ENCODE measurements at regions not wholly inside any gene's neighbourhood (a gene's known extent, or its start where the extent isn't known, plus 50 kb on each side); places are given as distances from the start of the nearest gene placed in this dataset.

- no peaks in the 10 kb centered on the region for H4K20me1 ChIP-seq (ENCODE audit: insufficient read depth, low read length, poor library complexity, severe bottlenecking)
- H3K79me2 ChIP-seq (ENCODE audit: insufficient read depth, low read length): no peaks in the 10 kb centered on the region
- no peak overlapping the region for H3K4me3 ChIP-seq (ENCODE audit: low read length, poor library complexity, severe bottlenecking)
- no peak for TF ChIP-seq EZH2phosphoT487 (IDR thresholded peaks at IDR 0.05; ENCODE audit: borderline replicate concordance)
- TF ChIP-seq CTCF (conservative IDR thresholded peaks at IDR 0.05; ENCODE audit: low read length): no peak
- H3K4me2 ChIP-seq (ENCODE audit: low read depth, low read length, poor library complexity, severe bottlenecking): no peak overlapping the region
- H3K36me3 ChIP-seq (ENCODE audit: insufficient read depth, low read length): no peaks in the 10 kb centered on the region
- H2AFZ ChIP-seq (ENCODE audit: low read length): no peak overlapping the region
- H3K9me2 ChIP-seq (replicated peaks; ENCODE audit: low read depth, low read length): no peaks in the 10 kb centered on the region
- H3K9me3 ChIP-seq (ENCODE audit: insufficient read depth, low read depth, low read length): no peaks in the 10 kb centered on the region
- H3K4me1 ChIP-seq (ENCODE audit: insufficient read depth, low read length, poor library complexity, severe bottlenecking): no peaks in the 10 kb centered on the region
- no peak overlapping the region for H3K9ac ChIP-seq (ENCODE audit: low read depth, low read length, poor library complexity, severe bottlenecking)
- H3K27me3 ChIP-seq (ENCODE audit: insufficient read depth, low read length, poor library complexity, severe bottlenecking): peaks cover 11% of the 10 kb centered on the region
- no peaks in the 10 kb centered on the region for H3F3A ChIP-seq (ENCODE audit: low read depth)
These were observed 142.6 kb downstream of the CARTPT start for GRCh38 chr5:71861682-71862081.

- TF ChIP-seq CTCF (conservative IDR thresholded peaks at IDR 0.05; ENCODE audit: low read length) (no peak), EZH2phosphoT487 (IDR thresholded peaks at IDR 0.05; ENCODE audit: borderline replicate concordance) (no peak)
- Histone ChIP-seq H3K79me2 (ENCODE audit: insufficient read depth, low read length) (no peaks in the 10 kb centered on the region), H3K4me3 (ENCODE audit: low read length, poor library complexity, severe bottlenecking) (no peak overlapping the region)
These were observed 143.0 kb downstream of the CARTPT start for GRCh38 chr5:71862087-71862486.

GRCh38 chr5:71862507-71863060, 143.5 kb downstream of the CARTPT start:
- H3K9ac ChIP-seq (ENCODE audit: low read depth, low read length, poor library complexity, severe bottlenecking): no peak overlapping the region

More at GRCh38 chr5:71862087-71862486, 143.0 kb downstream of the CARTPT start:
- no peaks in the 10 kb centered on the region for H3K4me1 ChIP-seq (ENCODE audit: insufficient read depth, low read length, poor library complexity, severe bottlenecking)
- H3K9ac ChIP-seq (ENCODE audit: low read depth, low read length, poor library complexity, severe bottlenecking): no peak overlapping the region
- no peak overlapping the region for H3K4me2 ChIP-seq (ENCODE audit: low read depth, low read length, poor library complexity, severe bottlenecking)
- H2AFZ ChIP-seq (ENCODE audit: low read length): no peak overlapping the region
- H3F3A ChIP-seq (ENCODE audit: low read depth): no peaks in the 10 kb centered on the region
- no peaks in the 10 kb centered on the region for H4K20me1 ChIP-seq (ENCODE audit: insufficient read depth, low read length, poor library complexity, severe bottlenecking)
- no peaks in the 10 kb centered on the region for H3K9me2 ChIP-seq (replicated peaks; ENCODE audit: low read depth, low read length)
- H3K9me3 ChIP-seq (ENCODE audit: insufficient read depth, low read depth, low read length): no peaks in the 10 kb centered on the region
- H3K27me3 ChIP-seq (ENCODE audit: insufficient read depth, low read length, poor library complexity, severe bottlenecking): peaks cover 11% of the 10 kb centered on the region
- H3K36me3 ChIP-seq (ENCODE audit: insufficient read depth, low read length): no peaks in the 10 kb centered on the region

More at GRCh38 chr5:71862507-71863060, 143.5 kb downstream of the CARTPT start:
- no peaks in the 10 kb centered on the region for H3K79me2 ChIP-seq (ENCODE audit: insufficient read depth, low read length)
- H4K20me1 ChIP-seq (ENCODE audit: insufficient read depth, low read length, poor library complexity, severe bottlenecking): no peaks in the 10 kb centered on the region
- TF ChIP-seq CTCF (conservative IDR thresholded peaks at IDR 0.05; ENCODE audit: low read length): no peak
- no peak for TF ChIP-seq EZH2phosphoT487 (IDR thresholded peaks at IDR 0.05; ENCODE audit: borderline replicate concordance)
- no peaks in the 10 kb centered on the region for H3K9me2 ChIP-seq (replicated peaks; ENCODE audit: low read depth, low read length)
- H3K4me3 ChIP-seq (ENCODE audit: low read length, poor library complexity, severe bottlenecking): no peak overlapping the region
- no peaks in the 10 kb centered on the region for H3K4me1 ChIP-seq (ENCODE audit: insufficient read depth, low read length, poor library complexity, severe bottlenecking)
- no peaks in the 10 kb centered on the region for H3K9me3 ChIP-seq (ENCODE audit: insufficient read depth, low read depth, low read length)
- H3K4me2 ChIP-seq (ENCODE audit: low read depth, low read length, poor library complexity, severe bottlenecking): no peak overlapping the region
- no peak overlapping the region for H2AFZ ChIP-seq (ENCODE audit: low read length)
- peaks cover 11% of the 10 kb centered on the region for H3K27me3 ChIP-seq (ENCODE audit: insufficient read depth, low read length, poor library complexity, severe bottlenecking)
- no peaks in the 10 kb centered on the region for H3F3A ChIP-seq (ENCODE audit: low read depth)
- no peaks in the 10 kb centered on the region for H3K36me3 ChIP-seq (ENCODE audit: insufficient read depth, low read length)

Data from Loucy (cell line).